ENCODE measurements at regions not wholly inside any gene's neighbourhood (a gene's known extent, or its start where the extent isn't known, plus 50 kb on each side); places are given as distances from the start of the nearest gene placed in this dataset.

DNA sequence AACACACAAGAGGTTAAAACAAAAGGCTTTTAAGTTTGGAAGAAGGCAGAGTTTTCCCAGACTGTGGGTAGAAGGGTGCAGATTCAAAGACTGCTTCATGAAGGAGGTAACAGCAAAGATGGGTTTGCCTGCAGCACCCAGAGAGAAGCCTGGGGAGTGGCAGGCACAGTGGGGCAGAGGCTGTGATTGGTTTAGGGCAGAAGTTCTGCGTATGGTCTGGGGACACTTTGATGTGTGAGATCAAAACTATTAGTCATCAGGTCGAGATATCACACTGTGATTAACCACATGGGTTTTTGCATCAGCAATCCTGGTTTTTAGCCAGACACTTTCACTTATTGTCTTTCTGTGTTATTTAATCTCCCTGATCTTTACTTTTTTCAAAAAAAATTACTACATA, 188.8 kb upstream of the GLRA1 start:
- TF ChIP-seq SUZ12 (IDR thresholded peaks at IDR 0.05) (no peak), CTBP1 (IDR thresholded peaks at IDR 0.05; ENCODE audit: borderline replicate concordance) (no peak), FOXK2 (IDR thresholded peaks at IDR 0.05) (no peak), HDGF (IDR thresholded peaks at IDR 0.05; ENCODE audit: borderline replicate concordance) (no peak), TARDBP (IDR thresholded peaks at IDR 0.05) (no peak), ZNF384 (IDR thresholded peaks at IDR 0.05) (no peak), SP1 (IDR thresholded peaks at IDR 0.05) (no peak), BHLHE40 (IDR thresholded peaks at IDR 0.05; ENCODE audit: borderline replicate concordance) (no peak)
